PFSK-1 (cell line): ENCODE measurements at regions not wholly inside any gene's neighbourhood (a gene's known extent, or its start where the extent isn't known, plus 50 kb on each side); places are given as distances from the start of the nearest gene placed in this dataset.

Experiments
- FOXP2 ChIP-seq: optimal IDR thresholded peaks from 2 replicates; pipeline ENCODE3; 2011; ENCODE audit warnings: borderline replicate concordance, control low read depth, inconsistent platforms; ENCODE audit not compliant: insufficient read depth; ENCODE audit errors: extremely low read length, extremely low read depth
- POLR2AphosphoS5 ChIP-seq: IDR thresholded peaks from 2 replicates; pipeline ENCODE4 v1.6.1; 2012; ENCODE audit warnings: low read depth, mild to moderate bottlenecking, control low read depth, low read length, moderate library complexity
- REST ChIP-seq, 2 experiments: IDR thresholded peaks; 2 replicates each; pipeline versions ENCODE4 v1.6.1 to v1.8.0; 2011 to 2012; ENCODE audit warnings: low read depth in 2 of 2, low read length in 2 of 2, control low read depth in 1 of 2, inconsistent platforms in 1 of 2, mild to moderate bottlenecking in 1 of 2, moderate library complexity in 1 of 2; ENCODE audit not compliant: insufficient read depth in 1 of 2
- SIN3A ChIP-seq: IDR thresholded peaks from 2 replicates; pipeline ENCODE4 v1.6.1; 2012; ENCODE audit warnings: mild to moderate bottlenecking, low read length, moderate library complexity, borderline replicate concordance; ENCODE audit not compliant: insufficient read depth
- TAF1 ChIP-seq: IDR thresholded peaks from 2 replicates; pipeline ENCODE4 v1.6.1; 2012; ENCODE audit warnings: low read length, control low read depth, borderline replicate concordance; ENCODE audit not compliant: insufficient read depth

- no peak for TF ChIP-seq TAF1
- no peak for TF ChIP-seq SIN3A
- no peak for TF ChIP-seq FOXP2
- no peak for TF ChIP-seq POLR2AphosphoS5
- no peak for TF ChIP-seq REST (IDR thresholded peaks at IDR 0.05; ENCODE audit: insufficient read depth in 1 of 2, low read depth in 2 of 2, low read length in 2 of 2)
Measured at GRCh38 chr22:44389926-44390612, 77.3 kb upstream of the SHISAL1 start.

DNA sequence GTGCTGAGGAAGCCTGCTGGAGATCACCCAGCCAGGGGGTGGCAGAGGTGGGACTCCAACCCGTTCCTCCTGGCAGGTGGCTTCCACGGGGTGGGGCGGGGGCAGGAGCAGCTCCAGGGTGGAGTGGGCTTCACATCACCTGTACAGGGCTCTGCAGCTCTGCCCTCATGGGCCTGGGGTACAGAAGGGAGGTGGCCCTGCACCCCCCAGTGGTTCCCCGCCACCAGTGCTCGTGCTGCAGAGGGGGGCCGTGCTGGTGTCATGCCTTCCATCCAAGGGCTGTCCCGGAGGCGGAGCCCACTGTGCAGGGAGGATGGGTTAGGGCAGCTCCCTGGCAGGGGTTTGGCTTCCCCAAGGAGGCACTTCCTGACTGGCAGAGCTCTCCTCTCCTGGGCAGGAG lies 76.4 kb upstream of the SHISAL1 start:
- no peak for TF ChIP-seq SIN3A
- TF ChIP-seq FOXP2, result no peak
- no peak for TF ChIP-seq TAF1
- TF ChIP-seq POLR2AphosphoS5, result no peak
- TF ChIP-seq REST (IDR thresholded peaks at IDR 0.05; ENCODE audit: insufficient read depth in 1 of 2, low read depth in 2 of 2, low read length in 2 of 2), result no peak

- TF ChIP-seq REST (IDR thresholded peaks at IDR 0.05; ENCODE audit: insufficient read depth in 1 of 2, low read depth in 2 of 2, low read length in 2 of 2) (no peak), FOXP2 (no peak), TAF1 (no peak), POLR2AphosphoS5 (no peak), SIN3A (no peak)
Measured at GRCh38 chr22:44387486-44387885, 74.7 kb upstream of the SHISAL1 start.

DNA sequence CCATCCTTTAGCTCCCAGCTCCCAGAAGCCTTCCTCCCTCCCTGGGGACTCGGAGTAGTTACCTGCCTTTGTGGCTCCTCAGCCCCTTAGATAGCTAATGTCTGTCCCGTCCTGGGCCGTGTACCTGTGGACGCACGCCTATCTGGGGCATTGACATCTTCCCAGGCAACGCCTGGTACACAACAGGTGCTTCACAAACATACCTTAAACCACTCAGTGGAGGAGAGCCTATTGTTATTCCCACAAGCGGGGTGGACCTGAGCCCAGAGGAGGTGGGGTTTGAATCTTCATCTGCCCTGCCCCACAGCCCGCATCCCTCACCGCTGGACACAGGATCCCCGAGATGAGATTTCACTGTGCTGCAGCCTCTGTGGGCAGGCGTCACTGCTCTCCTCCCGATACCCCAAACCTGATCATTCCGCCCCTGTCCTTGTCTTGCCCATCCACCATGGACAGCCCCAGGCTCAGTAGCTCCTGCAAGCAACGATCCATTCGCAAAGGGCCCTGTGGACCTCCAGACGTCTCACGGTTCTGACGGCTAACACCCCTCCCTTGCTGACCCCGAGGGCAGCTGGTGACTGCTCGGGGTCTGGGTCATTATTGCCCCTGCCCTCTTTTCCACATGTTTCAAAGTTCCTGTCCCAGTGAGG lies 73.8 kb upstream of the SHISAL1 start:
- TF ChIP-seq POLR2AphosphoS5 (no peak), SIN3A (no peak), REST (IDR thresholded peaks at IDR 0.05; ENCODE audit: insufficient read depth in 1 of 2, low read depth in 2 of 2, low read length in 2 of 2) (0 out of 4 replicates have a peak, but pooled peaks of 1 of the 2 experiments have one; percentile 19), FOXP2 (no peak)

GRCh38 chr22:44385781-44386180 lies 73.0 kb upstream of the SHISAL1 start:
- TF ChIP-seq REST (IDR thresholded peaks at IDR 0.05; ENCODE audit: insufficient read depth in 1 of 2, low read depth in 2 of 2, low read length in 2 of 2) (no peak), TAF1 (no peak), POLR2AphosphoS5 (no peak), FOXP2 (no peak), SIN3A (no peak)
